MM.1S (cell line): ENCODE measurements at regions not wholly inside any gene's neighbourhood (a gene's known extent, or its start where the extent isn't known, plus 50 kb on each side); places are given as distances from the start of the nearest gene placed in this dataset.

Experiments used
- DNase-seq: peaks from one replicate; pipeline ENCODE4 v3.0.0-alpha.2; 2015
- H2AFZ ChIP-seq: fragments of 300-600 bp; sonication (generic); 2 replicates; pipeline ENCODE4 v1.6.0; 2016; ENCODE audit warnings: antibody characterized with exemption, low read length
- H3F3A ChIP-seq: fragments of 300-600 bp; sonication (generic); 2 replicates; pipeline ENCODE4 v1.6.1; 2016; ENCODE audit warnings: mild to moderate bottlenecking, antibody characterized with exemption, low read length, moderate library complexity, mixed read lengths; ENCODE audit not compliant: insufficient read depth
- H3K27ac ChIP-seq: fragments of 300-600 bp; sonication (generic); 2 replicates; pipeline ENCODE4 v1.5.1; 2016; ENCODE audit warnings: mild to moderate bottlenecking, low read length
- H3K27me3 ChIP-seq: fragments of 300-600 bp; sonication (generic); replicated peaks from 2 replicates; pipeline ENCODE4 v1.6.0; 2016; ENCODE audit warnings: low read length; ENCODE audit not compliant: insufficient read depth
- H3K36me3 ChIP-seq: fragments of 300-600 bp; sonication (generic); replicated peaks from 2 replicates; pipeline ENCODE4 v1.6.1; 2016; ENCODE audit warnings: mild to moderate bottlenecking, low read length, mixed read lengths; ENCODE audit not compliant: insufficient read depth
- H3K4me1 ChIP-seq: fragments of 300-600 bp; sonication (generic); 2 replicates; pipeline ENCODE4 v1.6.1; 2016; ENCODE audit warnings: low read length, mixed read lengths
- H3K4me2 ChIP-seq: fragments of 300-600 bp; sonication (generic); 2 replicates; pipeline ENCODE4 v1.6.0; 2016; ENCODE audit warnings: low read depth, low read length
- H3K4me3 ChIP-seq: fragments of 300-600 bp; sonication (generic); 2 replicates; pipeline ENCODE4 v1.5.1; 2016; ENCODE audit warnings: low read length, mixed read lengths
- H3K79me2 ChIP-seq: fragments of 300-600 bp; sonication (generic); 2 replicates; pipeline ENCODE4 v1.6.1; 2016; ENCODE audit warnings: mixed run types, low read length, mixed read lengths
- H3K9ac ChIP-seq: fragments of 300-600 bp; sonication (generic); 2 replicates; pipeline ENCODE4 v1.6.1; 2016; ENCODE audit warnings: low read length, mixed read lengths
- H3K9me2 ChIP-seq: fragments of 300-600 bp; sonication (generic); replicated peaks from 2 replicates; pipeline ENCODE4 v1.6.1; 2016; ENCODE audit warnings: mild to moderate bottlenecking, low read length, mixed read lengths; ENCODE audit not compliant: insufficient read depth
- H3K9me3 ChIP-seq: fragments of 300-600 bp; sonication (generic); replicated peaks from 2 replicates; pipeline ENCODE4 v1.6.1; 2016; ENCODE audit warnings: mild to moderate bottlenecking, low read length, mixed read lengths; ENCODE audit not compliant: insufficient read depth
- H4K20me1 ChIP-seq: fragments of 300-600 bp; sonication (generic); 2 replicates; pipeline ENCODE4 v1.6.1; 2016; ENCODE audit warnings: mild to moderate bottlenecking, low read length, moderate library complexity, mixed read lengths; ENCODE audit not compliant: insufficient read depth
- CTCF ChIP-seq: fragments of 300-600 bp; sonication (generic); IDR thresholded peaks from 2 replicates; pipeline ENCODE4 v1.5.1; 2016; ENCODE audit warnings: antibody characterized with exemption, low read length, mixed read lengths
- EZH2 ChIP-seq: fragments of 300-600 bp; sonication (generic); optimal IDR thresholded peaks from 2 replicates; pipeline ENCODE3; 2017; ENCODE audit warnings: low read depth, mild to moderate bottlenecking, antibody characterized with exemption, low read length, mixed read lengths
- EZH2phosphoT487 ChIP-seq: fragments of 300-600 bp; sonication (generic); IDR thresholded peaks from 2 replicates; pipeline ENCODE4 v1.6.1; 2018; ENCODE audit warnings: antibody characterized with exemption, low read length

- no peaks in the 10 kb centered on the region for H3K4me1 ChIP-seq
- H3K9me3 ChIP-seq = no peaks in the 10 kb centered on the region
- H3K27ac ChIP-seq = no peak overlapping the region
- H2AFZ ChIP-seq = no peak overlapping the region
- no peaks in the 10 kb centered on the region for H4K20me1 ChIP-seq
- no peaks in the 10 kb centered on the region for H3K27me3 ChIP-seq
- no peak overlapping the region for H3K4me3 ChIP-seq
- DNase-seq = no peak
- H3K36me3 ChIP-seq = no peaks in the 10 kb centered on the region
- no peaks in the 10 kb centered on the region for H3K79me2 ChIP-seq
- TF ChIP-seq EZH2 (no peak), CTCF (no peak), EZH2phosphoT487 (no peak)
- no peak overlapping the region for H3K9ac ChIP-seq
- no peaks in the 10 kb centered on the region for H3F3A ChIP-seq
- H3K9me2 ChIP-seq = no peaks in the 10 kb centered on the region
- H3K4me2 ChIP-seq = no peak overlapping the region
These were observed 199.3 kb downstream of the TTLL7 start for GRCh38 chr1:83799594-83799993.

GRCh38 chr1:83798965-83799364 is 200.0 kb downstream of the TTLL7 start:
- H2AFZ ChIP-seq = no peak overlapping the region
- no peaks in the 10 kb centered on the region for H3K9me2 ChIP-seq
- H3K27ac ChIP-seq = no peak overlapping the region
- no peak overlapping the region for H3K4me2 ChIP-seq
- H4K20me1 ChIP-seq = no peaks in the 10 kb centered on the region
- H3K4me3 ChIP-seq = no peak overlapping the region
- DNase-seq = no peak
- H3F3A ChIP-seq = no peaks in the 10 kb centered on the region
- H3K27me3 ChIP-seq = no peaks in the 10 kb centered on the region
- H3K4me1 ChIP-seq = no peaks in the 10 kb centered on the region
- H3K9me3 ChIP-seq = no peaks in the 10 kb centered on the region
- H3K79me2 ChIP-seq = no peaks in the 10 kb centered on the region
- no peak overlapping the region for H3K9ac ChIP-seq
- TF ChIP-seq EZH2 (no peak), EZH2phosphoT487 (no peak), CTCF (no peak)
- H3K36me3 ChIP-seq = no peaks in the 10 kb centered on the region

- Histone ChIP-seq H3K9me3 (no peaks in the 10 kb centered on the region), H3K9me2 (no peaks in the 10 kb centered on the region), H3F3A (no peaks in the 10 kb centered on the region), H3K4me1 (no peaks in the 10 kb centered on the region), H3K9ac (no peak overlapping the region), H3K4me2 (no peak overlapping the region), H3K27me3 (no peaks in the 10 kb centered on the region), H2AFZ (no peak overlapping the region), H3K79me2 (no peaks in the 10 kb centered on the region), H4K20me1 (no peaks in the 10 kb centered on the region), H3K27ac (no peak overlapping the region), H3K36me3 (no peaks in the 10 kb centered on the region), H3K4me3 (no peak overlapping the region)
- no peak for DNase-seq
- TF ChIP-seq EZH2phosphoT487 (no peak), EZH2 (no peak), CTCF (no peak)
These were observed 202.5 kb downstream of the TTLL7 start for GRCh38 chr1:83796409-83796808.
